Lower lobe of right lung (tissue), 2 donors: ENCODE measurements at regions not wholly inside any gene's neighbourhood (a gene's known extent, or its start where the extent isn't known, plus 50 kb on each side); places are given as distances from the start of the nearest gene placed in this dataset.

Source experiments
- ATAC-seq, 2 donors: fragments of 200-7000 bp; cut with Tn5 transposase; one replicate each; pipeline ENCODE4 v1.9.1; 2020 to 2022; ENCODE audit warnings: mild to moderate bottlenecking in 2 of 2, moderate library complexity in 2 of 2
- DNase-seq: peaks from one replicate; pipeline ENCODE4 v3.0.0-alpha.2; 2020
- H3K27ac ChIP-seq: fragments of 200-600 bp; one replicate; pipeline ENCODE4 v1.8.0; 2022
- H3K27me3 ChIP-seq: fragments of 200-600 bp; one replicate; pipeline ENCODE4 v1.8.0; 2022; ENCODE audit warnings: low read depth
- H3K36me3 ChIP-seq: fragments of 200-600 bp; one replicate; pipeline ENCODE4 v1.8.0; 2022; ENCODE audit warnings: mild to moderate bottlenecking
- H3K4me1 ChIP-seq: fragments of 200-600 bp; one replicate; pipeline ENCODE4 v1.8.0; 2022
- H3K4me3 ChIP-seq: fragments of 200-600 bp; one replicate; pipeline ENCODE4 v1.8.0; 2022; ENCODE audit warnings: mild to moderate bottlenecking
- H3K9me3 ChIP-seq: fragments of 200-600 bp; one replicate; pipeline ENCODE4 v1.8.0; 2022
- CTCF ChIP-seq: fragments of 200-600 bp; IDR thresholded peaks from one replicate; pipeline ENCODE4 v1.8.0; 2022; ENCODE audit warnings: antibody characterized with exemption, mild to moderate bottlenecking
- intact Hi-C: fragments of 100-400 bp; cut with DNase I; formaldehyde crosslinking; loops from one replicate; pipeline ENCODE4 v1.11.0; 2022
- donor health status: DM: no; HTN: yes; CAD: no; lungs with severe emphysema.

- no peak overlapping the region for H3K4me3 ChIP-seq
- no peaks in the 10 kb centered on the region for H3K4me1 ChIP-seq
- intact Hi-C loops, result no loop called here
- H3K27ac ChIP-seq, result no peak overlapping the region
- no peak for TF ChIP-seq CTCF
- DNase-seq (no peak), ATAC-seq (no peak)
- H3K9me3 ChIP-seq, result peaks cover 9% of the 10 kb centered on the region
- no peaks in the 10 kb centered on the region for H3K36me3 ChIP-seq
- no peaks in the 10 kb centered on the region for H3K27me3 ChIP-seq
These were observed 1177.6 kb downstream of the GALC start for GRCh38 chr14:86815341-86815740.

DNA sequence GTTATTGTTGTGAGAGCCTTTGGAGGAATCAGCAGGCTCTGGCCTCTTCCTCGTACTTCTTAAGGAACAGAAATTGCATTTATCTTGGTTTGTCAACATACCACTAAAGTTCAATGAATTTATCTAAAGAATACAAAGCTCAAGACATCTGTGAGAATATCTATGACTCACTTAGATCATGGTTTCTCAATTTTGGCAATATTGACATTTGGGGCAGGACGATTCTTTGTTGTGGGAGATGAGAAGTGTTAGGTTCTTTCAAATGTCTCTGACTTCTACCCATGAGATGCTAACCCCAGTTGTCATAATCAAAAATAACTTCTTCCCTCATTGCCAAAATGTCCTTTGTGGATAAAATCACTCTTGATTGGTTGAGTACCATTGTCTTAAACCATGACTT, 1190.3 kb downstream of the GALC start:
- Histone ChIP-seq H3K4me1 (no peaks in the 10 kb centered on the region), H3K36me3 (no peaks in the 10 kb centered on the region), H3K4me3 (no peak overlapping the region), H3K27ac (no peak overlapping the region), H3K9me3 (no peaks in the 10 kb centered on the region), H3K27me3 (no peaks in the 10 kb centered on the region)
- ATAC-seq (no peak), DNase-seq (no peak)
- TF ChIP-seq CTCF, result no peak
- intact Hi-C loops, result no loop called here

DNA sequence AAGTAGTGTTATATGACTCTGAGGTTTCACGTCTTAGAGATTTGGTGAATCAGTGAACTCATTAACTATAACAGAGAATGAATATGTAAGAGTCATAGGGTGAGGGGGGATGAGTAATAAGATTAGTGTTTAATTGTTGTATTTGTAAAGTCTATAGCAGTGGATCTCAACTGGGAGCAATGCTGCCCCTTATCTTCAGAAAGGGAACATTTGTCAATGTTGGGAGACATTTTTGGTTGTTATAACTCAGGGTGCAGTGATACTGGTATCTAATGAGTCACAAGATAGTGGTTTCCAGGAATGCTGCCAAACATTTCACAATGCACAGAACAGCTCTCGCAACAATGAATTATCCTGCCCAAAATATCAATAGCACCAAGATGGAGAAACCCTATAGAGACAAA, 1193.7 kb downstream of the GALC start:
- H3K4me1 ChIP-seq, result no peaks in the 10 kb centered on the region
- DNase-seq (no peak), ATAC-seq (no peak)
- H3K4me3 ChIP-seq, result no peak overlapping the region
- H3K9me3 ChIP-seq, result no peaks in the 10 kb centered on the region
- H3K27ac ChIP-seq, result no peak overlapping the region
- no peaks in the 10 kb centered on the region for H3K36me3 ChIP-seq
- H3K27me3 ChIP-seq, result no peaks in the 10 kb centered on the region
- TF ChIP-seq CTCF, result no peak
- intact Hi-C loops, result no loop called here

DNA sequence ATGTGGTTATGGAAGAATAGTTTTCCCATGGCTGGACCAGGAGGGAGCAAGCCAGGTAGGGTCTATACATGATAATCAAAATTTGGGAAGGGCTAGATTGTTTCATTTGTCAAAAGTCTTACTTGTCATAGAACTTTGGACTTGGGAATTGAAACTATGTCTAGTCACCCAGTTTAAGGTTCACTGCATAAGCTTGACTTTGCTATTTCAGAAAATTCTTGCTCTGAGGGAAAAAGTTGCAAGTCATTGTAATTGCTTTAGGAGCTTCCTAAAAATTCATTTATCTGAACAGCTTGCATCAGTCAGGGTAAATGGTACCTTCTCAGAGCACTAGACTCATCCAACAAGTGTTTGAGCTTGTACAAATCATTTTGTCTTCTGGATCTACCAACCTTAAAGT, 1194.7 kb downstream of the GALC start:
- intact Hi-C loops, result no loop called here
- no peak for TF ChIP-seq CTCF

GRCh38 chr14:86797075-86797351, 1196.0 kb downstream of the GALC start:
- Histone ChIP-seq H3K9me3 (no peaks in the 10 kb centered on the region), H3K4me3 (no peak overlapping the region), H3K4me1 (no peaks in the 10 kb centered on the region), H3K36me3 (no peaks in the 10 kb centered on the region), H3K27ac (no peak overlapping the region), H3K27me3 (no peaks in the 10 kb centered on the region)
- intact Hi-C loops, result no loop called here
- DNase-seq (no peak), ATAC-seq (no peak)
- TF ChIP-seq CTCF, result no peak

More for the DNA sequence above, 1194.7 kb downstream of the GALC start:
- no peak overlapping the region for H3K27ac ChIP-seq
- ATAC-seq (no peak), DNase-seq (no peak)
- H3K27me3 ChIP-seq, result no peaks in the 10 kb centered on the region
- no peaks in the 10 kb centered on the region for H3K4me1 ChIP-seq
- no peaks in the 10 kb centered on the region for H3K9me3 ChIP-seq
- no peaks in the 10 kb centered on the region for H3K36me3 ChIP-seq
- H3K4me3 ChIP-seq, result no peak overlapping the region
